ENCODE measurements at regions not wholly inside any gene's neighbourhood (a gene's known extent, or its start where the extent isn't known, plus 50 kb on each side); places are given as distances from the start of the nearest gene placed in this dataset.
"Not testable (repeated sequence)": the region's sequence is repeated elsewhere in the genome, so short reads cannot be mapped to it uniquely, and the experiment has no call there.

- no peak for DNase-seq
Measured at GRCh38 chr2:53182601-53183000, 585.0 kb upstream of the CHAC2 start.

GRCh38 chr2:53181759-53182158 lies 585.8 kb upstream of the CHAC2 start:
- no peak for DNase-seq

- no peak for DNase-seq
Measured at GRCh38 chr2:53177327-53177726, 590.3 kb upstream of the CHAC2 start.

- no peak for DNase-seq
Measured at GRCh38 chr2:53174539-53174938, 593.1 kb upstream of the CHAC2 start.

- no peak for DNase-seq
Measured at GRCh38 chr2:53173698-53174455, 593.7 kb upstream of the CHAC2 start.

- no peak for DNase-seq
Measured at GRCh38 chr2:53173091-53173490, 594.5 kb upstream of the CHAC2 start.

- DNase-seq, result no peak
Measured at GRCh38 chr2:53170466-53170865, 597.1 kb upstream of the CHAC2 start.

GRCh38 chr2:53167227-53167626 lies 600.4 kb upstream of the CHAC2 start:
- DNase-seq, result no peak

- no peak for DNase-seq
Measured at GRCh38 chr2:53150146-53150545, 617.5 kb upstream of the CHAC2 start.

GRCh38 chr2:53148221-53148620 lies 619.4 kb upstream of the CHAC2 start:
- no peak for DNase-seq

GRCh38 chr2:53131416-53131815 lies 636.2 kb upstream of the CHAC2 start:
- no peak for DNase-seq

GRCh38 chr2:53130441-53130943 lies 637.1 kb upstream of the CHAC2 start:
- DNase-seq, result no peak

- DNase-seq, result no peak
Measured at GRCh38 chr2:53129851-53130250, 637.8 kb upstream of the CHAC2 start.

GRCh38 chr2:53127061-53127650 lies 640.4 kb upstream of the CHAC2 start:
- no peak for DNase-seq

- no peak for DNase-seq
Measured at GRCh38 chr2:53114991-53115390, 652.6 kb upstream of the CHAC2 start.

GRCh38 chr2:53114582-53114981 lies 653.0 kb upstream of the CHAC2 start:
- no peak for DNase-seq

- DNase-seq, result not testable (repeated sequence)
Measured at GRCh38 chr2:53112408-53112807, 655.2 kb upstream of the CHAC2 start.

- no peak for DNase-seq
Measured at GRCh38 chr2:53111406-53111805, 656.2 kb upstream of the CHAC2 start.

GRCh38 chr2:53111004-53111403 lies 656.6 kb upstream of the CHAC2 start:
- DNase-seq, result no peak

GRCh38 chr2:53108246-53108645 lies 659.4 kb upstream of the CHAC2 start:
- no peak for DNase-seq

GRCh38 chr2:53104263-53104662 lies 663.3 kb upstream of the CHAC2 start:
- DNase-seq, result no peak

GRCh38 chr2:53103679-53104078 lies 663.9 kb upstream of the CHAC2 start:
- no peak for DNase-seq

GRCh38 chr2:53098696-53099078 lies 668.9 kb upstream of the CHAC2 start:
- DNase-seq, result no peak

GRCh38 chr2:53096351-53096750 lies 671.3 kb upstream of the CHAC2 start:
- DNase-seq, result no peak

- DNase-seq, result no peak
Measured at GRCh38 chr2:53095664-53096063, 671.9 kb upstream of the CHAC2 start.

Measured in bone marrow (tissue), 2 donors.